Stimulated activated naive CD8-positive, alpha-beta T cell treated with anti-CD3 and anti-CD28 coated beads, Interleukin-15, amount 100 ng/mL, for 72 hours (primary cell): ENCODE measurements at regions not wholly inside any gene's neighbourhood (a gene's known extent, or its start where the extent isn't known, plus 50 kb on each side); places are given as distances from the start of the nearest gene placed in this dataset.
A peak's percentile ranks its signal among the peaks of the same experiment; 100 is the strongest.

Source experiments
- ATAC-seq: fragments of 150-1000 bp; cut with Tn5 transposase; 2 replicates; pipeline ENCODE4 v1.10.0; 2021; ENCODE audit warnings: mild to moderate bottlenecking, moderate library complexity
- DNase-seq, 2 donors: peaks; one replicate each; pipeline ENCODE4 v3.0.0; 2021 to 2022
- H3K27ac Mint-ChIP-seq, 2 donors: one replicate each; pipeline ENCODE4 v1.8.0; 2022; ENCODE audit warnings: mild to moderate bottlenecking in 2 of 2, mixed read lengths in 2 of 2, moderate library complexity in 2 of 2
- H3K27me3 Mint-ChIP-seq: one replicate; pipeline ENCODE4 v1.8.0; 2022; ENCODE audit warnings: mixed read lengths
- H3K4me1 Mint-ChIP-seq: one replicate; pipeline ENCODE4 v1.8.0; 2022; ENCODE audit warnings: mild to moderate bottlenecking, mixed read lengths
- H3K4me3 Mint-ChIP-seq, 2 donors: one replicate each; pipeline ENCODE4 v1.8.0; 2022; ENCODE audit warnings: mild to moderate bottlenecking in 2 of 2, mixed read lengths in 2 of 2, moderate library complexity in 1 of 2
- H3K9me3 Mint-ChIP-seq, 2 donors: one replicate each; pipeline ENCODE4 v1.8.0; 2022; ENCODE audit warnings: mixed read lengths in 2 of 2

DNA sequence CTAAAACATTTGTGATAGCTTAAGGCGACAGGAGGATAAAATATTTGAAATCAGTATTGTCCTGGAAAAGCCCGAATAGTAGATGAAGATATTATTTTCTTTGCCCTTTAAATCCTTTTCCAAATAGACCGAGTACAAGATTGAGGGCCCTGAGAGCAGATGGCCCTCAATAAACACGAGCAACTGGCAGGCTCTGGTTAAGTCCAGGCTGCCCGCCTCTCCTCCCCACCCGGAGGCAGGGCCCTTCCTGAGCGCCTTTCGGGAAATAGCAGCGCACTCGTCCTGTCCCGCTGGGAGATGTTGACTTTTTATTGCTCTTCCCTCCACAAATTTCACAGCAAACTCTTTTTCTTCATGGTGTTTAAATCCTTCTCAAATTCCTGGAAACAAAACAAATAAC lies 50.8 kb upstream of the MAX start:
- no peak for ATAC-seq
- Mint-ChIP-seq H3K27me3 (peaks cover 8% of the 10 kb centered on the region), H3K27ac (no peak overlapping the region), H3K9me3 (no peaks in the 10 kb centered on the region), H3K4me3 (no peak overlapping the region), H3K4me1 (peaks cover 6% of the 10 kb centered on the region)
- no peak for DNase-seq

DNA sequence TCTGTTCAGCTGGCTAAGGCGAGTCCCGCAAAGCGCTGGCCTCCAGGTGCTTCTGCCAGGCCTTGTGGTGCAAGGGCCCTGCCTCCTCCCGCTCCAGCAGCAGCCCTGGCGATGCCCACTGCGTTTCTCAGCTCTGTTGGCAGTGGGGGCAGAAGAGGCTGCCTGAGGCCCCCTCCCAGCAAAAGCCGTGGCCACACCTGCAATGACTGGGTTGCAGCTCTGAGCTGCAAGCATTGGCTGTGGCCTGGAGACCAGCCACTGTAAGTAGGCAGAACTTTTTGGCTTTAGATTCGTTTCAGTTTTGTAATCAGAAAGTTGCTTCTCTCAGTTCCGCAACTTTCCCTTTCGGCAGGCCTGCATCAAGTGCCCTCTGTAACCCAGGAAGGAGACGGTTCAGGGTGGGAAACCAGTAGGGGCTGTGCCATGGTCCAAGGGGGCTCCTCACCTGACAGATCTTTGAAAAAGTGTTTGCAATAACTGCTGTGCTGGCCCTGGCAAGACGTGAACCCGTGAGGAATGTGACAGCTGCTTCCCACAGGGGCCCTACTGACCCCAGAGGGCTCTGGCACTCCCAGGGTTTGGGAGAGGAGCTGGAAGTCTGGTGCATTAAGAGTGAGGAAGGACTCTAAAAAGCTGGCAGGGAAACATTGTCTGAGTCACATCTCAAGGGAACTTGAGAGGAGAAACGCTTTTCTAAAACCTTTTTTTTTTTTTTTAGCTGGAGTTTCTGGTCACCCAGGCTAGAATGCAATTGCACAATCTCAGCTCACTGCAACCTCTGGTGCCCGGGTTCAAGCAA lies 54.5 kb upstream of the MAX start:
- DNase-seq (no peak), ATAC-seq (no peak)
- H3K9me3 Mint-ChIP-seq, result peaks cover 6 to 7% of the 10 kb centered on the region in 2 donors
- peak overlapping the region in 1 of 2 donors; percentile 71 for H3K27ac Mint-ChIP-seq
- H3K4me3 Mint-ChIP-seq, result no peak overlapping the region
- H3K4me1 Mint-ChIP-seq, result peaks cover 30% of the 10 kb centered on the region
- H3K27me3 Mint-ChIP-seq, result no peaks in the 10 kb centered on the region

DNA sequence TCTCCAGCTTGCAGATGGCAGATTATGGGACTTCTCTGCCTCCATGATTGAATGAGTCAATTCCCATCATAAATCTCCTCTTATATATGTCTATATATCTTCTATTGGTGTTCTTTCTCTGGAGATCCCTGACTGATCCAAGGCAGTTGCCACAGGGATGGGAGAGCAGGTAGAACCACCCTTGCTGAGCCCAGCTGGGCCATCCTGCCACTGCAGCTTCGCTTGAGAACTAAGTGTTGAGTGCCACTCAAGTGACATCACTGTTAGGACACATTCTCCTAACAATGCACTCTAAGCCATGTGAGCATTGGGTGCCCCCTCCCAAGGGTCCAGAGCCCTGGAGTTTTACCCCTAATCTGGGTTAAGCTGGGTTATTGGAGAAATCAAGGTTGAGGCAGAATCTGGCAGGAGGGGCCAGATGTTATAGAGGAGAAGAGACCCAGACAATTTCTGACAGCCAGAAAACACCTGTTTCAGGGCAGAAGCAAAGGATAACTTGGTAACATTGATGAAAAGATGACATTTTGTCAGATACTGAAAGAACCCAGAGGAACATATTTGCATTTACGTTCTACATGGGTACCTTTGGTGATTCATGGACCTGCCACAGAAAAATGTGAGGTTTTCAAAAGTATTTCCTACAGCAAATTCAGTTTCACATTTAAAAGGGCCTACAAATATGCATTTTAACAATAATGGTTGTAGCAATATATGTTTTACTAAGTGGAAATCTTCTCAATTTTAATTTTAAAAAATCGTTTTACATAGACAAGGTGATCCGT lies 57.2 kb upstream of the MAX start:
- H3K27me3 Mint-ChIP-seq, result no peaks in the 10 kb centered on the region
- no peak overlapping the region for H3K4me3 Mint-ChIP-seq
- peaks cover 34% of the 10 kb centered on the region for H3K4me1 Mint-ChIP-seq
- H3K27ac Mint-ChIP-seq, result no peak overlapping the region
- H3K9me3 Mint-ChIP-seq, result peaks cover 6 to 7% of the 10 kb centered on the region in 2 donors
- ATAC-seq, result peak; percentile 67
- DNase-seq, result no peak

GRCh38 chr14:65160091-65160490 lies 57.8 kb upstream of the MAX start:
- no peaks in the 10 kb centered on the region for H3K27me3 Mint-ChIP-seq
- no peak overlapping the region for H3K4me3 Mint-ChIP-seq
- peaks cover 6 to 7% of the 10 kb centered on the region in 2 donors for H3K9me3 Mint-ChIP-seq
- H3K27ac Mint-ChIP-seq, result no peak overlapping the region
- ATAC-seq (no peak), DNase-seq (no peak)
- peaks cover 34% of the 10 kb centered on the region for H3K4me1 Mint-ChIP-seq

GRCh38 chr14:65162031-65162430 lies 59.7 kb upstream of the MAX start:
- ATAC-seq, result no peak
- Mint-ChIP-seq H3K27me3 (no peaks in the 10 kb centered on the region), H3K4me1 (peaks cover 28% of the 10 kb centered on the region), H3K4me3 (no peak overlapping the region), H3K27ac (no peak overlapping the region), H3K9me3 (peaks cover 6 to 7% of the 10 kb centered on the region in 2 donors)
- DNase-seq, result no peak

DNA sequence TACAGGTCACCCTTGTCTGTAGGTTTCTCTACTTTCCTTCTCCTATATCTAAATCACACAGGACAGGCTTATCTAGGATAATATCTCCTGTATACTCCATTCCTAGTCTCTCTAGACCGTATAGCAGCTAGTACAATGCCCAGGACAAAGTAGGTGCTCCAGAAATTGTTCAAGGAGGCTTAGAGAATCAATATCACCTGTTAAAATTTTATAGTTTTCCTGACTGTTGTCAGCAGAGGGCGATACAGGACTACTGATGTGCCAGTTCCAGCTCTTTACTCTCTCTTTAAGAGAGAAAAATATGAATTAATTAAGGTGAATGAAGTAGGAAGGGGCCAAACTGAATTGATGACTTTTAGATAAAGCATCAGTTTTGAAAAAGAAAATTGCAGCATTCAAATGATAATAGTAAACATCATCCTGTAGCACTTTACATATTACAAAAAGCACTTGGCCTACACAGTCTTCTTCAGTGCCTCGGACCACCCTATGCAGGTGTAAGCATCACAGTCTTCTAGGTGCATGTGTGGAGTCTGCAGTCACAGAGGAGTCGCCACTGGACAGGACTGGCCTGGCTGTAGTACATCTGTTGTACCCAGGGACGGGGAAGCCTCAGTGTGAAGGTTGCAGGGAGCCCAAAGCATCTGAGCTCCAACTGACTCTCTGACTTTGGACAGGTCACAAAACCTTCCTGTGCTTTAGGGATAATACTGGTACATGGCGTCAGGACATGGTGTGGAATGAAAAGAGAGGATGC lies 61.9 kb upstream of the MAX start:
- peak; percentile 57 for ATAC-seq
- H3K27ac Mint-ChIP-seq, result peak overlapping the region in 1 of 2 donors; percentile 20
- H3K9me3 Mint-ChIP-seq, result peaks cover 2 to 4% of the 10 kb centered on the region in 2 donors
- H3K4me1 Mint-ChIP-seq, result peaks cover 36% of the 10 kb centered on the region
- peaks cover 11% of the 10 kb centered on the region for H3K27me3 Mint-ChIP-seq
- DNase-seq, result peak in 1 of 2 donors; percentile 35
- no peak overlapping the region for H3K4me3 Mint-ChIP-seq

DNA sequence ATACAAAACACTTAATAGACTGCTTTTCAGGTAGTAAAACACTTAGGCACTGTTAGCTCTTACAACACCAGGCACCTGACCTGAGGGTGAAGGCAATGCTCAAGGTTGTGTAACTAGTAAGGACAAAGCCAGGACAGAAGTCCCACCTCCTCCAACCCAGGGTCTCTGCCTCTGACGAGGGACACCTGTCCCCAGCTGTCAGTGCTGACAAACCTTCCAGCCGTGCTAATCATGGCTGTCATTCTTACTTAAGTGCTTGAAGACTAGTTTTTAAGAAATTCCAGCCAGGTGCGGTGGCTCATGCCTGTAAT lies 62.5 kb upstream of the MAX start:
- no peak for DNase-seq
- no peaks in the 10 kb centered on the region for H3K9me3 Mint-ChIP-seq
- peaks cover 36% of the 10 kb centered on the region for H3K4me1 Mint-ChIP-seq
- ATAC-seq, result no peak
- peaks cover 11% of the 10 kb centered on the region for H3K27me3 Mint-ChIP-seq
- no peak overlapping the region for H3K27ac Mint-ChIP-seq
- no peak overlapping the region for H3K4me3 Mint-ChIP-seq

- no peak overlapping the region for H3K27ac Mint-ChIP-seq
- peaks cover 41% of the 10 kb centered on the region for H3K4me1 Mint-ChIP-seq
- peaks cover 25% of the 10 kb centered on the region for H3K27me3 Mint-ChIP-seq
- DNase-seq, result peak; percentile 20 to 45
- H3K4me3 Mint-ChIP-seq, result no peak overlapping the region
- peak; percentile 24 for ATAC-seq
- H3K9me3 Mint-ChIP-seq, result no peaks in the 10 kb centered on the region
Measured at GRCh38 chr14:65167072-65167645, 64.8 kb upstream of the MAX start.

- Mint-ChIP-seq H3K27ac (peak overlapping the region in 1 of 2 donors; percentile 22), H3K27me3 (peaks cover 28% of the 10 kb centered on the region), H3K4me1 (peaks cover 41% of the 10 kb centered on the region), H3K9me3 (no peaks in the 10 kb centered on the region), H3K4me3 (no peak overlapping the region)
- ATAC-seq (no peak), DNase-seq (no peak)
Measured at GRCh38 chr14:65168840-65169239, 66.5 kb upstream of the MAX start.

- Mint-ChIP-seq H3K9me3 (no peaks in the 10 kb centered on the region), H3K27me3 (peaks cover 33% of the 10 kb centered on the region), H3K4me1 (peaks cover 37% of the 10 kb centered on the region), H3K27ac (peak overlapping the region; percentile 29 to 91), H3K4me3 (peak overlapping the region; percentile 46 to 67)
- DNase-seq (peak; percentile 29 to 44), ATAC-seq (peak; percentile 82)
Measured at GRCh38 chr14:65169351-65169750, 67.0 kb upstream of the MAX start.

DNA sequence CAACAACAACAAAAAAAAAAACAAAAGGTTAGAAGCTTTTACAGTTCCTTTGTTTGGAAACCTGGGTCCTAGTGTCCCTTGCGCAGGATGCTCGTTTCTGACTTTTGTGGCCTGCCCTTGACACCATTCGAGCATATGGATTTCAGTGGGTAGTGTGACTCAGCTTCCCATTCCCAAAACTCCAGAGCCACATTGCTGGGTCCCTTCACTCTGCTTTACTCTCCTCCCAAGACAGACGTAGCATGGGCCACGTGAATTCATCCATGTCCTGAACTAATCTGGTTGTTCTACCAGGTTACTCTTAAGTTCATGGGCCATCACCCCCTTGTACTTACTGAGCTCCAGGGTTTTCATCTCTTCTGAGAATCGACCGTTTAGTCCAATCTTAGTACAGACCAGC lies 68.0 kb upstream of the MAX start:
- H3K4me3 Mint-ChIP-seq, result peak overlapping the region; percentile 71 to 80
- DNase-seq (no peak), ATAC-seq (no peak)
- peaks cover 37% of the 10 kb centered on the region for H3K4me1 Mint-ChIP-seq
- H3K27me3 Mint-ChIP-seq, result peaks cover 33% of the 10 kb centered on the region
- peak overlapping the region; percentile 69 to 71 for H3K27ac Mint-ChIP-seq
- H3K9me3 Mint-ChIP-seq, result no peaks in the 10 kb centered on the region

- Mint-ChIP-seq H3K9me3 (no peaks in the 10 kb centered on the region), H3K4me1 (peaks cover 37% of the 10 kb centered on the region), H3K27me3 (peaks cover 33% of the 10 kb centered on the region), H3K27ac (peak overlapping the region; percentile 69 to 71), H3K4me3 (peak overlapping the region; percentile 71 to 80)
- peak; percentile 46 to 67 for DNase-seq
- ATAC-seq, result peak; percentile 87
Measured at GRCh38 chr14:65170768-65171507, 68.6 kb upstream of the MAX start.

DNA sequence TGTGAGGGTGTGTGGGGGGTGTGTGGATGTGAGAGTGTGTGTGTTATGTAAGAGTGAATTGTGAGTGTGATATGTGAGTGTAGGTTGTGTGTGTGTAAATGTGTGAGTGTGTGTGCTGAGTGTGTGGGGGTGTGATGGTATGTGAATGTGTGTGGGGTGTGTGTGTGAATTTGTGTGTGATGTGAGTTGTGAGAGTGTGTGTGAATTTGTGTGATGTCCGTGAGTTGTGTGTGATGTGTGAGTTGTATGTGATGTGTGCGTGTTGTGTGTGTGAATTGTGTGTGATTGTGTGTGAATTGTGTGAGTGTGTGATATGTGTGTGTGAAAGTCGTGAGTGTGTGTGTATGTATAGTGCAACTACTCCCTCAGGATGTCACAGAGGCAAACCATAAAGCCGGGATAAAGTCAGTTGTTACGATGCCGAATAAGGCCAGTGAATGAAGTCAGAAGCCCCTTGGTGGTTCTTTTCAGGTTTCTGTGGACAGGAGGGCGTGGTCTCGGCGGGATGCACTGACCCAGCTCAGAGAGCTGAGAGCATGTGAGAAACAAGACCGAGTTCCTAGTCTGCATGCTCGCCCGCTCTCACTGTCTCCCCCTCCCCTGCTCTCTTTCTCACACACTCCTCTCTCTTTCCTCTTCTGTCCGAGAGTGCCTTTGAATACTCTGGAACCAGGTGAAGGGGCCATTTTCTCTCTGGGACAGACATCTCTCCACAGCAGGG lies 71.8 kb upstream of the MAX start:
- peaks cover 31% of the 10 kb centered on the region for H3K4me1 Mint-ChIP-seq
- H3K9me3 Mint-ChIP-seq, result no peaks in the 10 kb centered on the region
- H3K27ac Mint-ChIP-seq, result no peak overlapping the region
- ATAC-seq, result no peak
- H3K4me3 Mint-ChIP-seq, result no peak overlapping the region
- no peak for DNase-seq
- H3K27me3 Mint-ChIP-seq, result peaks cover 22% of the 10 kb centered on the region

GRCh38 chr14:65174783-65175182 lies 72.5 kb upstream of the MAX start:
- no peak for ATAC-seq
- Mint-ChIP-seq H3K4me1 (peaks cover 31% of the 10 kb centered on the region), H3K4me3 (no peak overlapping the region), H3K27me3 (peaks cover 22% of the 10 kb centered on the region), H3K9me3 (no peaks in the 10 kb centered on the region), H3K27ac (no peak overlapping the region)
- no peak for DNase-seq
